ENCODE measurements at regions not wholly inside any gene's neighbourhood (a gene's known extent, or its start where the extent isn't known, plus 50 kb on each side); places are given as distances from the start of the nearest gene placed in this dataset.

GRCh38 chr16:74046524-74046923 lies 250.1 kb upstream of the PSMD7 start:
- Mint-ChIP-seq H3K27ac (no peak overlapping the region), H3K4me1 (ENCODE audit: low read depth) (no peaks in the 10 kb centered on the region), H3K9me3 (no peaks in the 10 kb centered on the region), H3K36me3 (ENCODE audit: low read depth) (no peaks in the 10 kb centered on the region), H3K4me3 (no peak overlapping the region), H3K27me3 (no peaks in the 10 kb centered on the region)

GRCh38 chr16:74045513-74045912 lies 251.1 kb upstream of the PSMD7 start:
- no peak overlapping the region for H3K27ac Mint-ChIP-seq
- H3K4me3 Mint-ChIP-seq = no peak overlapping the region

GRCh38 chr16:74035816-74036215 lies 260.8 kb upstream of the PSMD7 start:
- Mint-ChIP-seq H3K4me3 (no peak overlapping the region), H3K36me3 (ENCODE audit: low read depth) (no peaks in the 10 kb centered on the region), H3K9me3 (no peaks in the 10 kb centered on the region), H3K4me1 (ENCODE audit: low read depth) (no peaks in the 10 kb centered on the region), H3K27ac (no peak overlapping the region), H3K27me3 (peaks cover 7% of the 10 kb centered on the region)

More at GRCh38 chr16:74045513-74045912, 251.1 kb upstream of the PSMD7 start:
- H3K36me3 Mint-ChIP-seq (ENCODE audit: low read depth) = no peaks in the 10 kb centered on the region
- no peaks in the 10 kb centered on the region for H3K9me3 Mint-ChIP-seq
- no peaks in the 10 kb centered on the region for H3K27me3 Mint-ChIP-seq
- H3K4me1 Mint-ChIP-seq (ENCODE audit: low read depth) = no peaks in the 10 kb centered on the region

- Mint-ChIP-seq H3K4me1 (ENCODE audit: low read depth) (no peaks in the 10 kb centered on the region), H3K4me3 (no peak overlapping the region), H3K36me3 (ENCODE audit: low read depth) (no peaks in the 10 kb centered on the region), H3K9me3 (no peaks in the 10 kb centered on the region), H3K27me3 (peaks cover 7% of the 10 kb centered on the region), H3K27ac (no peak overlapping the region)
These were observed 261.8 kb upstream of the PSMD7 start for GRCh38 chr16:74034862-74035261.

- Mint-ChIP-seq H3K27ac (no peak overlapping the region), H3K36me3 (ENCODE audit: low read depth) (no peaks in the 10 kb centered on the region), H3K27me3 (peaks cover 7% of the 10 kb centered on the region), H3K4me3 (no peak overlapping the region), H3K9me3 (no peaks in the 10 kb centered on the region), H3K4me1 (ENCODE audit: low read depth) (no peaks in the 10 kb centered on the region)
These were observed 262.4 kb upstream of the PSMD7 start for GRCh38 chr16:74034200-74034599.

GRCh38 chr16:74033441-74033995 lies 263.1 kb upstream of the PSMD7 start:
- H3K4me3 Mint-ChIP-seq = no peak overlapping the region
- H3K36me3 Mint-ChIP-seq (ENCODE audit: low read depth) = no peaks in the 10 kb centered on the region
- H3K4me1 Mint-ChIP-seq (ENCODE audit: low read depth) = no peaks in the 10 kb centered on the region
- H3K9me3 Mint-ChIP-seq = no peaks in the 10 kb centered on the region
- H3K27ac Mint-ChIP-seq = no peak overlapping the region
- peaks cover 7% of the 10 kb centered on the region for H3K27me3 Mint-ChIP-seq

GRCh38 chr16:74031551-74031950 lies 265.1 kb upstream of the PSMD7 start:
- Mint-ChIP-seq H3K27me3 (peaks cover 7% of the 10 kb centered on the region), H3K4me3 (no peak overlapping the region), H3K36me3 (ENCODE audit: low read depth) (no peaks in the 10 kb centered on the region), H3K27ac (no peak overlapping the region), H3K9me3 (no peaks in the 10 kb centered on the region), H3K4me1 (ENCODE audit: low read depth) (no peaks in the 10 kb centered on the region)

GRCh38 chr16:74030000-74030706 lies 266.5 kb upstream of the PSMD7 start:
- no peak overlapping the region for H3K27ac Mint-ChIP-seq
- H3K36me3 Mint-ChIP-seq (ENCODE audit: low read depth) = no peaks in the 10 kb centered on the region
- no peaks in the 10 kb centered on the region for H3K4me1 Mint-ChIP-seq (ENCODE audit: low read depth)
- H3K9me3 Mint-ChIP-seq = no peaks in the 10 kb centered on the region
- H3K27me3 Mint-ChIP-seq = peaks cover 3% of the 10 kb centered on the region
- no peak overlapping the region for H3K4me3 Mint-ChIP-seq

- Mint-ChIP-seq H3K36me3 (ENCODE audit: low read depth) (no peaks in the 10 kb centered on the region), H3K4me1 (ENCODE audit: low read depth) (no peaks in the 10 kb centered on the region), H3K4me3 (no peak overlapping the region), H3K27ac (no peak overlapping the region), H3K9me3 (no peaks in the 10 kb centered on the region), H3K27me3 (peaks cover 2% of the 10 kb centered on the region)
These were observed 267.4 kb upstream of the PSMD7 start for GRCh38 chr16:74029115-74029792.

GRCh38 chr16:74026373-74027281 lies 270.0 kb upstream of the PSMD7 start:
- Mint-ChIP-seq H3K4me1 (ENCODE audit: low read depth) (no peaks in the 10 kb centered on the region), H3K27ac (no peak overlapping the region), H3K36me3 (ENCODE audit: low read depth) (no peaks in the 10 kb centered on the region), H3K9me3 (no peaks in the 10 kb centered on the region), H3K4me3 (no peak overlapping the region), H3K27me3 (no peaks in the 10 kb centered on the region)

GRCh38 chr16:74024953-74025352 lies 271.7 kb upstream of the PSMD7 start:
- H3K27me3 Mint-ChIP-seq = no peaks in the 10 kb centered on the region
- no peak overlapping the region for H3K27ac Mint-ChIP-seq
- H3K9me3 Mint-ChIP-seq = no peaks in the 10 kb centered on the region
- no peaks in the 10 kb centered on the region for H3K36me3 Mint-ChIP-seq (ENCODE audit: low read depth)
- no peak overlapping the region for H3K4me3 Mint-ChIP-seq
- H3K4me1 Mint-ChIP-seq (ENCODE audit: low read depth) = no peaks in the 10 kb centered on the region

GRCh38 chr16:74020095-74020670 lies 276.4 kb upstream of the PSMD7 start:
- Mint-ChIP-seq H3K27ac (no peak overlapping the region), H3K4me1 (ENCODE audit: low read depth) (no peaks in the 10 kb centered on the region), H3K27me3 (no peaks in the 10 kb centered on the region), H3K4me3 (no peak overlapping the region), H3K36me3 (ENCODE audit: low read depth) (no peaks in the 10 kb centered on the region), H3K9me3 (peaks cover 4% of the 10 kb centered on the region)

GRCh38 chr16:74019612-74020011 lies 277.0 kb upstream of the PSMD7 start:
- Mint-ChIP-seq H3K27me3 (no peaks in the 10 kb centered on the region), H3K4me3 (no peak overlapping the region), H3K9me3 (peaks cover 7% of the 10 kb centered on the region), H3K36me3 (ENCODE audit: low read depth) (no peaks in the 10 kb centered on the region), H3K4me1 (ENCODE audit: low read depth) (no peaks in the 10 kb centered on the region), H3K27ac (no peak overlapping the region)

- Mint-ChIP-seq H3K4me1 (ENCODE audit: low read depth) (no peaks in the 10 kb centered on the region), H3K36me3 (ENCODE audit: low read depth) (no peaks in the 10 kb centered on the region), H3K4me3 (no peak overlapping the region), H3K27me3 (no peaks in the 10 kb centered on the region), H3K27ac (no peak overlapping the region), H3K9me3 (peaks cover 7% of the 10 kb centered on the region)
These were observed 280.7 kb upstream of the PSMD7 start for GRCh38 chr16:74015953-74016352.
